ENCODE measurements at regions not wholly inside any gene's neighbourhood (a gene's known extent, or its start where the extent isn't known, plus 50 kb on each side); places are given as distances from the start of the nearest gene placed in this dataset.

DNA sequence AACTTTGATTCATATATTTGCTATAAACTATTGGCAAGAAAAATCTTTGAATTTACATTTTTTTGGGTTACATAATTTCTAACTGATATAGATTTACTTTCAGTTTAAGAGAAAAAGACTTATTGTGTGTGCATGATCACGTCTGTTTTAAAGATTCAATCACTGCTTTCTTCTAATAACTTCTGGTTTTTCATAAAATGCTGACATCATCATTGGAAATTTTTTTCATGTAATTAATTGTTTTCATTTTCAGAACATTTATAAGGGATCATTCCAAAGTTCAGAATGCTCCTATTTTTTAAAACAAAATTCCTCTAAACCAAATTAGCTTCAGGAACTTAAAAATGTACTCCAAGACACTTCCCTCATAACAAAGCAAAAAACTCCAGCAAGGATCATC lies 500.7 kb upstream of the GBE1 start:
- Histone ChIP-seq H3K4me1 (replicated peaks in 1 of 2) (no peaks in the 10 kb centered on the region), H3K36me3 (replicated peaks in 1 of 2) (no peaks in the 10 kb centered on the region), H3K9me3 (replicated peaks in 1 of 3) (no peaks in the 10 kb centered on the region), H3K4me3 (no peak overlapping the region), H3K27ac (no peak overlapping the region), H3K27me3 (no peaks in the 10 kb centered on the region)
- no peak for TF ChIP-seq POLR2A (IDR thresholded peaks at IDR 0.05)
- TF ChIP-seq, protein P1, sequence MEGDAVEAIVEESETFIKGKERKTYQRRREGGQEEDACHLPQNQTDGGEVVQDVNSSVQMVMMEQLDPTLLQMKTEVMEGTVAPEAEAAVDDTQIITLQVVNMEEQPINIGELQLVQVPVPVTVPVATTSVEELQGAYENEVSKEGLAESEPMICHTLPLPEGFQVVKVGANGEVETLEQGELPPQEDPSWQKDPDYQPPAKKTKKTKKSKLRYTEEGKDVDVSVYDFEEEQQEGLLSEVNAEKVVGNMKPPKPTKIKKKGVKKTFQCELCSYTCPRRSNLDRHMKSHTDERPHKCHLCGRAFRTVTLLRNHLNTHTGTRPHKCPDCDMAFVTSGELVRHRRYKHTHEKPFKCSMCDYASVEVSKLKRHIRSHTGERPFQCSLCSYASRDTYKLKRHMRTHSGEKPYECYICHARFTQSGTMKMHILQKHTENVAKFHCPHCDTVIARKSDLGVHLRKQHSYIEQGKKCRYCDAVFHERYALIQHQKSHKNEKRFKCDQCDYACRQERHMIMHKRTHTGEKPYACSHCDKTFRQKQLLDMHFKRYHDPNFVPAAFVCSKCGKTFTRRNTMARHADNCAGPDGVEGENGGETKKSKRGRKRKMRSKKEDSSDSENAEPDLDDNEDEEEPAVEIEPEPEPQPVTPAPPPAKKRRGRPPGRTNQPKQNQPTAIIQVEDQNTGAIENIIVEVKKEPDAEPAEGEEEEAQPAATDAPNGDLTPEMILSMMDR (IDR thresholded peaks at IDR 0.05) = no peak
- DNase-seq = no peak
- intact Hi-C loops (cut with DNase I) = no loop called here
- 53 to 82% (median 65%) methylated on average over 1 of the region's 1 CpG for WGBS, 4 donors

DNA sequence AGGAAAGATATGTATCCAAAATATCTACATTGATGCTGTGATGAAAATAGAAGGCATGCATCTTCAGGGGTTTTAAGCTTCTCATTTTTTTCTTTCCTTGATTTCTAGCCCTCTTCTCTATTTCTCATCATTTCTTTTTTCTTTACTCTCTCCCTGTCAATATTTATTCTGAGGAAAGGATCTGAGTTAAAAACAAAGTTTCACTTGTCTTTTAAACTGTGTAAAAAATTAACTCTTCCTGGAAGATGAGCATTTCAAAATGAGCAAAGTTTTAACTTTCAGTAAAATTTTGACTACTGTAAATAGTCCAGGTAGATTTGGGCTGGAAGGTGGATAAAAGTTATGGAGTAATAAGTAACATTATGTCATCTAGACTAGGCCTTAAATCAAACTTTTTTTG lies 500.2 kb upstream of the GBE1 start:
- intact Hi-C loops (cut with DNase I) = no loop called here
- Histone ChIP-seq H3K4me3 (no peak overlapping the region), H3K27ac (no peak overlapping the region), H3K4me1 (replicated peaks in 1 of 2) (no peaks in the 10 kb centered on the region), H3K27me3 (no peaks in the 10 kb centered on the region), H3K9me3 (replicated peaks in 1 of 3) (no peaks in the 10 kb centered on the region), H3K36me3 (replicated peaks in 1 of 2) (no peaks in the 10 kb centered on the region)
- DNase-seq = no peak
- TF ChIP-seq, protein P1 (IDR thresholded peaks at IDR 0.05) = no peak
- TF ChIP-seq POLR2A (IDR thresholded peaks at IDR 0.05) = no peak

DNA sequence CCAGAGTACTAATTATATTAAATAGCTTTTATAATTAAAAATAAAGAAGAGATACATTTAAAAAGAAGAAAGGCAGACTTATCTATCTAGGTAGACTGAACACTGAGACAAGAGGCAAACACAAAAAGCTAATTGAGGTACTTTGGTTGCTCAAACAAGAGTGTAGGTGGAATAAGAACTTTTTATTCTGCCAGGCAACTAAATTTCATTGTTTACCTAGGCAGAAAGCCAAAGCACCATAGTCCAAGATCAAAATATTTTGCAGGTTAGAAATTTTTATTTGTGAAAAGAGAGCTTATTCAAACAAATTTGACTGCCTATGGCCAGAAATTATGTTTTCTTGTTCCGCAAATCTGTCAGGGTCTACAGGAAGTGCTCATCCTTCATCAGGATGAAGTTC lies 499.6 kb upstream of the GBE1 start:
- DNase-seq = no peak
- 70 to 82% (median 76%) methylated on average over 1 of the region's 1 CpG for WGBS, 4 donors
- Histone ChIP-seq H3K27me3 (no peaks in the 10 kb centered on the region), H3K4me3 (no peak overlapping the region), H3K9me3 (replicated peaks in 1 of 3) (peaks cover 0 to 1% (median 0%) of the 10 kb centered on the region in 3 donors), H3K27ac (no peak overlapping the region), H3K36me3 (replicated peaks in 1 of 2) (no peaks in the 10 kb centered on the region), H3K4me1 (replicated peaks in 1 of 2) (no peaks in the 10 kb centered on the region)
- intact Hi-C loops (cut with DNase I) = no loop called here
- TF ChIP-seq POLR2A (IDR thresholded peaks at IDR 0.05) = no peak
- TF ChIP-seq, protein P1 (IDR thresholded peaks at IDR 0.05) = no peak

DNA sequence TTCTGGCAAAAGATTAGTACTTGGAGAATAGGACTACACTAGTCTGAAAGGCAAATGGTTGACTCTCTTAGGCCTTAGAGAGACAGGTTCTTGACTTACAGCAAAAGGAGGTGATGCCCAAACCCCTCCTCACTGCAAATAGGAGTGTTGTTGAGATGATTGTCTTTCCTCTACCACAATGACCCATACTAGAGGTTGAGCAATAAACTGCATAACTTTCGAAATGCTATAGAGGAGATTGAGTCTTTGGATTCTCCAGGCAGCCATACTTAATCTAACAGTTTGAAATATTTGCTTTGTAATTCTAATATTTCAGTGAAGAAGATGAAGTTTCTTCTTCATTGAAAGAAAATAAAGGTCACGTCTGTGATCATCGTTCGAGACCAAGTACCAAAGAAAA lies 498.5 kb upstream of the GBE1 start:
- TF ChIP-seq POLR2A (IDR thresholded peaks at IDR 0.05) = no peak
- TF ChIP-seq, protein P1 (IDR thresholded peaks at IDR 0.05) = no peak
- no peaks in the 10 kb centered on the region for H3K4me1 ChIP-seq (replicated peaks in 1 of 2)
- intact Hi-C loops (cut with DNase I) = no loop called here
- 88 to 93% (median 92%) methylated on average over 4 of the region's 4 CpGs for WGBS, 4 donors
- no peak overlapping the region for H3K27ac ChIP-seq
- no peaks in the 10 kb centered on the region for H3K36me3 ChIP-seq (replicated peaks in 1 of 2)
- no peak overlapping the region for H3K4me3 ChIP-seq
- peaks cover 0 to 7% (median 0%) of the 10 kb centered on the region in 3 donors for H3K9me3 ChIP-seq (replicated peaks in 1 of 3)
- DNase-seq = no peak
- no peaks in the 10 kb centered on the region for H3K27me3 ChIP-seq
